Vagina (tissue), 2 donors: ENCODE measurements at regions not wholly inside any gene's neighbourhood (a gene's known extent, or its start where the extent isn't known, plus 50 kb on each side); places are given as distances from the start of the nearest gene placed in this dataset.

Source experiments
- CTCF ChIP-seq, 3 experiments: fragments of 450-650 bp in 2 of 3; fragments of 200-600 bp in 1 of 3; sonication (generic) in 1 of 3; IDR thresholded peaks; one replicate each; pipeline ENCODE4 v1.5.1; 2017 to 2019; ENCODE audit warnings: antibody characterized with exemption in 3 of 3, mild to moderate bottlenecking in 2 of 3, moderate library complexity in 2 of 3
- POLR2A ChIP-seq, 2 donors: fragments of 450-650 bp; IDR thresholded peaks; one replicate each; pipeline ENCODE4 v1.6.1; 2017; ENCODE audit warnings: antibody characterized with exemption in 2 of 2, mild to moderate bottlenecking in 2 of 2, moderate library complexity in 2 of 2
- POLR2AphosphoS5 ChIP-seq, 2 donors: sonication (generic); formaldehyde crosslinking; IDR thresholded peaks; one replicate each; pipeline ENCODE4 v1.9.0; 2017; ENCODE audit warnings: antibody characterized with exemption in 2 of 2, mild to moderate bottlenecking in 2 of 2, low read depth in 1 of 2; ENCODE audit not compliant: insufficient read depth in 1 of 2

DNA sequence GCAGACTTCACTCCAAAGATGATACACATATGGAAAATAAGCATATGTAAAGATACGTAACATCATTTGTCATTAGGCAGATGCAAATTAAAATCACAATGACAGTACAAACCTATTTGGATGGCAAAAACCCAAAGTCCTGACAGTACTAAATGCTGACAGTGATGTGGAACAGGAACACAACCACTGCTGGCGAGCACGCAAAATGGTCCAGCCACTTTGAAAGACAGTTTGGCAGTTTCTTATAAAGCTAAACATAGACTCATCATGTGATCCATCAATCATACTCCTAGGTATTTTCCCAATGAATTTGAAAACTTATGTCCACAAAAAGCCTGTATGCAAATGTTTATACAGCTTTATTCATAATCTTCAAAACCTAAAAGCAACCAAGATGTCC, 200.7 kb downstream of the RAMP3 start:
- no peak for TF ChIP-seq CTCF (IDR thresholded peaks at IDR 0.05)
- no peak for TF ChIP-seq POLR2A (IDR thresholded peaks at IDR 0.05)
- no peak for TF ChIP-seq POLR2AphosphoS5 (IDR thresholded peaks at IDR 0.05; ENCODE audit: insufficient read depth in 1 of 2, low read depth in 1 of 2)
